NCI-H128 (cell line): ENCODE measurements at regions not wholly inside any gene's neighbourhood (a gene's known extent, or its start where the extent isn't known, plus 50 kb on each side); places are given as distances from the start of the nearest gene placed in this dataset.

Source experiments
- DNase-seq: peaks from one replicate; lab custom pipeline; 2025; ENCODE audit not compliant: unreplicated experiment; lab: John Stamatoyannopoulos, UW

DNA sequence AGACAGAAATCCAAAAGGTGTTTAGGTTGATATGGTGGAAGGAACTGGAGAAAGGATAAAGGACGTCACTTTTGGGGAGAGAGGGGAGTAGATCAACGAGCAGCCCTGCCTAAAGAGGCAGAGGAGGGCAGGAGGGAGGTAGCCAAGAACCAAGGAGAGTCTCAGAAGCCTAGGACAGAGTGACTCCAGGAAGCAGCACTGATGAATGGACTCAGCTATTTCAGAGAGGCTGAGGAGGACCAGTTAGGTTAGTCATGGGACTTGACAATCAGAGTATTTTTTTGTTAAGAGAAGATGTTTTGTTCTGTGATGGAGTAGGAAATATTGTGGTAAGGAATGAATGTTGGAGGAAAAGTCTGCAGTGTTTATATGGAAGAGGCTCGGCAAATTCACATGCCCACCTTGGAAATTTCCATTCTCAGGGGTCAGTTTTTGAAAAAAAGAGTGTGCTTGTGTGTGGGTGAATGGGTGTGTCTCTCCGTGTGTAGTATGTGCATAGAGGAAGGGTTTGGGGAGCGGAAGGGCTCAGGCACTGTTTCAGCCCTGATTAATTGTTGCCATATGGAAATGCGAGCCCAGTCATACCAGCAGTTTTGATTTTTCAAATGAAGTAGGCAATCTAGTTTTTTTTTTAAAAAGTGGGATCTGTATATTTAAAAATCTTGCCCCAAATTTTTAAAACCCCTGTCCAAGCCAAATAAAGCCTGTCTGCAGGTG, 303.6 kb downstream of the SAMD5 start:
- DNase-seq = no peak

DNA sequence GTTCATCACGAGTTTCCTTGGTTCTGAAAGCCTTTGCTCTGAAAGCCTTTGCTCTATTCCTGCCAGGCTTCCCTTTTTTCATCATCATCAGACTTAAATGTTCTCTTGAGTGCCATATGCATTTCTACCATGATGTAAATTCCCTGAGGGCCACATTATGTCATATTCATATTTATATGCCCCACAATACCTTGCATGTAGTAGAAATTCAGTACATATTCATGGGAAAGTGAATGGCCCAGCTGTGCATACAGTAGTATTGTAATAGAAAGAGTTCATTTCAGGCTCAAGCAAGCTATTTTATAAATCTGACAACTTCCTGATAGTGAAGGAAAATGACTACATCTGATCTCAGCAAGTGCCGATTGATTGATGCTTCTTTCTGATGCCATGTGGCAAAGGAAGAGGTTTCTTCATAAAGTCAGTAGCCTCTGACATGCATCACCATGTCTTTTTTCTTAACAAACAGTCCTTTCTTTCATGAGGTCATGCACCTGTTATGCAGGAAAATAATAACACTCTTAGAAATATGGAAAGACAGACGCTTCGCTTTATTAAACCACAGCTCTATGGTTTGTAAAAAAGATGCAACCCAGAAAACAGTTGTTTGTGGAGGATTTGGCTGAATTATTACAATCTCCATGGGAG, 308.7 kb downstream of the SAMD5 start:
- no peak for DNase-seq

DNA sequence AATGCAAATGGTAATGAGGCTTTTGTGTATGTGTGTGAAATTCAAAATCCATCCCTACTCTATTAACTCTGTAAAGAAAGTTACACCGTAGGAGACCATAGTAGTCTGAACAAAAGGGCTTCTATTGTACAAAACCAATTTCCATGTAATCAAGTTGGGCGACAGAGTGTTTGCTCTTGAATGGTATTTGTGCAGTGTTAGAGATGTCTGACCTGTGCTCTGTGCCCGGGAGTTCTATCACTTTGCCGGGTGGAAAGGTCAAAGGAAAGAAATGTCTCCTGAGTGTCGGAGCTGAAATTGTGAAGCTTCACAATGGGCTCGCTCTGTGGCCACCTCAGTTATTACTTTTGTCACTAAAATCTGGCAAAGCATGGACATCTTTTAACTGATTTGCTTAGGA, 312.0 kb downstream of the SAMD5 start:
- DNase-seq = no peak

DNA sequence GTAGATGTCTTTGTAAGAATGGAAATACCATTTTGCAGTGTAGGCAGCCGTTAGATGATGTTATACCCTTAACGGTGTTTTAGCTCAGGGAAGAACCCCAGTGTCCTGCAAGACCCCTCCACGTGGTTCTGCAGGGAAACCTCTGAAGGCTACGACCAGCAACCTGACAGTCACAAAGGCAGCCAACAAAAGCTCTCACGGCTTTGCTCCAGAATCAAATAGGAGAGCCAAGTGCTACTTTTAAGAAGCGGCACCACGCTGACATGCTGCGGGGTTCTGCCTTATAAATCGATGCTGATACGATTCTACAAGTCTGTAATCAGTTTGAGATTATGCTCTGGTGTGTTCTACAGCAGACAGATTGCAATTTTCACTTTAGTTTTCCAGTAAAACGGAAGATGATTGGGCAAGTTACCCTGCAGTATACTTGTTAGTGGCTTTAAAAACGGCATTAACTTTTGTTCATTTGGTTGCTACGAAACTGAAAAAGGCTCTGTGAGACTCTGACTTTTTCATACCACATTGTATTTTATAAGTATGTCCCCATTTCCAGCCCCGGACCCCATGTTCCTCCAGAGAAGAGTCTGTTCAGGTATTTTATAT, 312.9 kb downstream of the SAMD5 start:
- no peak for DNase-seq

DNA sequence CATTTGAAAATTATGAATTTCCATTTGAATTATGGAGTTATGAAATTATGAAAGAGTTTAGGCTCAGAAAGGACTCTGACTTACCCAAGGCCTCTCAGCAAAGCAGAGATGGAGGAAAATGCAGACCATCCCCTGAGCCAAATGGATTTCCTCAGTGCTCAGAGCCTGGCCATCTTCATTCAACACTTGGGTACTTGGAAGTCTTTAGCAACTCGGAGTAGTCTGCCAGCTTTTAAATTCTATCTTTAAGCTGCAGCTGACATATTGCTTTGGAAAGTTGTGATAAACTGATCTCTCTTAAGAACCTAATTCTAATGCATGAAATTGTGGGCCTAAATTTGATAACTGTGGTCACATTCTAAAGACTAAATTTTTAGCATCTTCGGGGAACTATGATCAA, 315.4 kb downstream of the SAMD5 start:
- no peak for DNase-seq

DNA sequence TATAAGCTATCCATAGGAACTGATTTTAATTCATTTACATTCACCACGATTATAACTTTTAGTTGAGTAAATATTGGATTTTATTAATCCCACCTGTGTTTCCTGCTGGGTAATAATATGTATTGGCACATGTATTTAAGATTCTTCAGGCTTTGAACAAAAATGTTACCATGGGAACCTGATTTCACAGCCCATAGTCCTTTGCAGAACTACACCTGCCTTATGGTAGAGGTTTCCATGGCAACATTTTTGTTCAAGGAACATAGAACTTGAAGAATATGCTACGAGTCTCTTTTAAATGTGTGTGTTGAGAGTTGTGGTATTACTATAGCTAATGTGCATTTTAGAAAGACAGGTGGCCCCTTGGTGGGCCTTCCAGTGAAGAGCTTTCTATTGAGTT, 317.4 kb downstream of the SAMD5 start:
- no peak for DNase-seq

DNA sequence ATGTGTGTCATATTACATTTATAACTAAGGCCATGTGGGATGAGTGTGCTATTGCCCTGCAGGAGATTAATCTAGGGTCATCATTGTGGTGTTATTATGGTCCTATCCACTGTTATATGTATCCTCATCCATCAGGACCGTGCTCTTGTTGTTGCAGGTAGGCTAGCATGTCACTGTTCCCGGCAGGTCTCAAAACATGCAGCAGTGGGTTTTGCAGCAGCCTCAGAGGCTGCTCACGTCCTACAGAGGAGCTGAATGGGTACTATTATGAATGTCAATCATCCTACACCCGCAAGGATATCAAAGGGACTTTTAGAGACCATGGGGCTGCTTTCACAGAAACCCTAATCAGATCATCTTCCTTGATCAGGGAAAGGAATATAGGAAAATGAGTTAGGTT, 318.2 kb downstream of the SAMD5 start:
- no peak for DNase-seq

DNA sequence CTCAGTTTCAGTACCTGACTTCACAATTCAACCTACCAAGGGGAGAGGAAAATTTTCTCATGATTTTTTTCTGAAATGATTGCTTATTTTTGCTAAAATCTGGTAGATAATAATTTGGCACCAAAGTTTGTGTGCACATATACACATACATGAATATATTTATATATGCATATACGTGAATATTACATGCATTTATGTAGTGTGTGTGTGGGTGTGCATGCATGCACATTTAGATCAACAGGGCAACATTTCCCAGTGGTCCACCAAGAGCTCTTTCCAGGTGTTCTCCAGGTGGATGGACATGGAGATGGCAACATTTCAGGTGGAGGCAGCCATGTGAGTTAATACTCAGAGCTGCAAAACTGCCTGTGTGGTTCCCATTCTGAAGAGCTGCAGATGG, 320.9 kb downstream of the SAMD5 start:
- DNase-seq = no peak

DNA sequence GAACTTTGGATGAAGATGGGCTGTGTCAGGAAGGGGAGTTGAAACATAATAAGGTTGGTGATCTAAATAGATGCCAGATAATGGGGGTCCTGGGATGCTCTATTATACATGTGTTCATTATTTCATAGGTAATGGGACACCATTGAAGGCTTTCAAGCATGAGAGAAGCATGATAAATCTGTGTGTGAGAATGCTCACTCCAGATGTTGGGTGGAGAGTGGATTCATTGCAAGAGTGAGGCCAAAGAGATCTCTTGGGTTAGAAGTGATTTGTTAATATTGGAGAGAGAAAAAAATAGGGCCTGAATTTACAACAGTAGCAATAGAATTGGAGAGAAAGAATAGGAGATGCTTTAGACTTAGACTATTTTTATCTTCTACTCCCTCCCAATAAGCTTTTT, 321.3 kb downstream of the SAMD5 start:
- no peak for DNase-seq

DNA sequence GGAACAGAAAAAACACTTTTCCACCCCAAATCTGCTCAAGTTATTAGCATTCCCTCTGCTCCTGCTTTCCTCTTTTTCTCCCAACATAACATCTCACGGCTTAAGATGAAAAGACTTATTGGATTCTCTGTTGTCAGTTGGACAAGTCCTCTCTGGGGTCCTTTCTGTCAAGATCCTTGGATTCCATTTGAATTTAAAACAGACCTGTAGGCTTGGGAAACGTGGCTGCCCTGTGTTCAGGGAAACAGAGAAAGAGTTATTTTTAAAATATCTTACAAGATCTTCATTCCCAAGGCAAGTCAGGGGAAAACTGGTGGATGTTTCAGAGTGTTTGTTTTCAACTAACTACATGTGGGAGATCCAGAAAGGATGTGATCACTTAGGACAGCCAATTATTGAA, 322.9 kb downstream of the SAMD5 start:
- no peak for DNase-seq

DNA sequence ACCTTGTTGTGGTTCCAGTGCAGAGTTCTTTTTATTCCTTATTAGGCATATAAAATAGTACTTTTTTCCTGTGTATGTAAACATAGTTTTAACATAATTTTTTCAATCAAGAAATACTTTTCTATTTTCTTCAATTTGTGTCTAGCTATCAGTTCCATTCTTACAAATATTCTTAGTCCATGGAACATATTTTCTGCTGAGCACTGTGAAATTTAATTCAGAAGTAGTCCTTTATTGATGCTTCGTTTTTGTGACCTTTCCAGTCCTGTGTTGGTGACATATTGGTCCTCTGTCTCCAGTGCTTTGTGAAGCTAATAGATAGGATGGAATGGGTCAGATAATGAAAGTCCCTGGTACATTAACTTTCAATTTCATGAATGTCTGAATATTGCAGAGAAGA, 325.1 kb downstream of the SAMD5 start:
- DNase-seq = no peak

DNA sequence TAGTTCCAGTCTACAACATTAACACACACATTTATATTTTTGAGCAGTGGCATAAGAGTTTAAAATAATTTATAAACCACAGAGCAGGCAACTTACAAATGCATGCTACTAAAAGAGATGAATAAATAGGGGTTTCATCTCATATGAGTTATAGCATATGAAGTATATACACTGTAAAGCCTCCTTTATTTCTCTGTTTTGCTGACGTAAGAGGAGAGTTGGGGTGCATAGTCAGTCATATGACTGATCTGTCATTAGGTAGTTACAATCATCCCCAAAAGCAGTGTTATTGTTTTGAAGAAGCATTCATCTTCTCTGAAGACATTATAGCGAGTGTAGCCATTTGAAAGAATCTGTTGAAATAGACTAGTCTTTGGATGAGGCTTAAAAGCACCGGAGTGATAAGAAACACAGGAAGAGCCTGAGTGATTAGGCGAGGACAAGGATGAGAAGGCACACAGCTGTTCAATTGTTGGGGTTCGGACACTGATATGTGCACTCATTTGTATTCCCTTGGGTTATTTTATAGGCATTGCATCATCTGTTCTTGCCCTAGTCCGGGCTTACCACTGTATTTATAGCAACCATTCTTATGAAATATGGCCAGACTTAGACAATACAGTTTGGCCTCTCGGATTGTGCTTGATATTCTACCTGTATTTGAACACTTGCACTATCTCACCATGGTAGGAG, 325.7 kb downstream of the SAMD5 start:
- no peak for DNase-seq

DNA sequence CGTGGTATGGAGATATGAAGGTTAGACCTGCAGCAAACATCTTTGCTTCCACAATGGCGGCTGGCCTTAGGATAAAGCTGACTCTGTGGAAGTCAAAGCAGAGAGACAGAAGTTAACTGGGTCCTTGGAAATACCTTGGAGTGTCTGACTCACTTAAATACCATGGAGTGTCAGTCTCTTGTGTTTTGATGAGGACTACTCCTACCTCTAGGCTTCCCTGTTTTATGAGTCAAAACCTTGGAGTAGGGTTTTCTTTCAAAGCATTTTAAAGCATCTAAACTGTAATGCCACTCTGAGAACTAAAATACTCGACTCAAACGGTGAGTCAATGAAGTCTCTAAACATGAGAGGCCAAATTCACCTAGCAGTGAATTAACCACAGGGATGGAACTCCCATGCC, 329.1 kb downstream of the SAMD5 start:
- DNase-seq = no peak

DNA sequence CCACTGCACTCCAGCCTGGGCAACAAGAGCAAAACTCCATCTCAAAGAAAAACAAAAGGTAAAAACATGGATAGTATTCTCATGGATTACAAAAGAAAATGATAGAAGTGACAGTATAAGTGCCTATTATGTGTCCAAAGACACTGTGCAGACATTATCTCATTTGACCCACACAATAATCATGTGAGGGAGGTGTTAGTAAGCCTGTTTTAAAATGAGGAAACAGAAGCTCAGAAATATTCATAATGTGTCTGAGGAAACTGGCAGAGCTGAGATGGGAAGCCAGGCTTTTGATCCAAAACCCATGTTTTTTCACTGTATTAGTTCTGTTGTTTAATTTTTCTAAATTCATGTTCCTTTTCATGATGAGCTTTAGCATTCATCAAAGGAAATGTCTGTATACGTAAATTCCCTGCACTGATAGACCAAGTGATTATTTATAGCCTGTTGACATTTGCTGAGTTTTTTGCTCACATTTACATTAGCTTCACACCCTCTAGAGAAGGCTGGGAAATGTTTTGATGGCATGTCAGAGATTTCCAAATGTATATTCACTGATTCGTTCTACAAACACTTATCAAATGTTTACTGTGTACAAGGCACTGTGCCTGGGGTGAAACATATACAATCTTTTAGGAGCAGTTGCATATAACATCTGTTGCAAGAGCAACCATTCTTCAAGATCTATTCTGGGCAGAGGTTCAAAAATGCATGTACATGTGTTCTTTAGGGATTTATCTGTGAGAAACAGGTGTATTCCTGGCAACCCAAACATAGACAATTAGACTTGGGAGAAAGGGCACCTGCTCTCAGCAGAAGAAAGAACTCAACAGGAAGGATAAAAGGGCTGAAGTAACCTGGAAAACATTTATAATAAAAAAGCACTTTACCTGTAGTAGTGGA, 331.5 kb downstream of the SAMD5 start:
- DNase-seq = no peak

DNA sequence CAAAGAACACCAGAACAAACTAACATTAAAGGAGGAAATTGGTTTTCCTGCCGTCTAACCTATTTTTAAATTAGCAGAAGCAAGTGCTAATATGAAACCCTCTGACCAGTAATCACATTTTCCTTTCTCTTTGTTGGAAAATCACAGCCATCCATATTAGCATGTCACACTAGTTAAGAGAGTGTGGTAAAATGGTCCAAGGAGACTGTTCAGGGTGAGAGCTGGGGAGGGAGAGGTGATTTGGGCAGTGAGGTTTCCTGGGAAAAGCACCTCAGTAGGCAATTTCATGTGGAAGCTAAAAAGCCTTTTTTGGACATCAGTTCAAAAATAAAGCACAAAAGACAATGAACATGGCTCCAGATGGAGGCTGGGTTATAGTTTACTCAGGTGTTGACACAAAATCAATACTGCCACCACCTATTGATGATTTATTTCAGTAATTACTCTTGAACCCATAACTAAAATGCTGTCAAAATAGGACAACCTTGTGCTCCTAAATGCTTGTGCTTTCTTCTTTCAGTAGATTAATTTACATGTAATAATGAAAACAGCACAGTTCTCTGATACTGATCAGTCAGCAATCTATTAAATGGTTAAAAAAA, 333.2 kb downstream of the SAMD5 start:
- DNase-seq = no peak

DNA sequence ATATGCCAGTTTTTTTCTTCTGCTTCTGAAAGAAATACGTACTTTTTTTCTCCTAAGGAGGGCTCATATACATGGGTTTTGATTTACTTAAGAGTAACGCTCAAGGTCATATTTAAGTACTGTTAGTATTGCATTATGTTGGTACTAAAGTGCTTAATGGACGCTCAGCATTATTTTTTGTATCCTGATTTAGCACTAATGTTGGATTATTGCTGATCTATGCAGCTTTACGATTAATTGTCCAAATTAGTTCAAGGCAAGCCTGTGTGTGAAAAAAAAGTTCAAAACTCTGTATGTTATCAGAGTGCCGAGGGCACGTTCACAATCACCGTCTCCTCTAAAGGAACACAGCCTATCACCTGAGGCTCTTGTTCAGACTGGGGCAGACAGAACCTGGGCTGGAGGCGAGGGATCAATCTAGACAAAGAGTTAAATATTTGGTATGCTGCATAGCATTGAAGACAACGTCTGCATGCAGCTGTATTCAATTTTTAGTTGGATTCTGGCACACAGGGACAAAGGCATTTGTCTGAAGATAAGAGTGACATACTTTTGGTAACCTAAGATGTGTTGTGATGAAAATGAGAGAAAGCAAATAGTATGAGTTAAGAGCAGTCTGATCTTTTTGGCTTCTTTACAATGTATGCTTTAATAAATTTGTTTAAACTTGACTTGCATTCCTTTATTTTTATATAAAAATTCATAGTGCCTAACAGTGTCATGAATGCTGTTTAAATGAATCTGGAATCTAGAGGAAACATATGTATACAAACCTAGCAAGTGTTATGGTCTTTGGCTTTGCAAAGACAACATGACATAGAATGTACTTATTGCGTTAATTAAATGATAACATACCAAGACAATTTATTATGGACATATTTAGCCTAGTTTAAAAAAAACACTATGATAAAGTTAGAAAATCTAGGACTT, 341.2 kb downstream of the SAMD5 start:
- DNase-seq = no peak

DNA sequence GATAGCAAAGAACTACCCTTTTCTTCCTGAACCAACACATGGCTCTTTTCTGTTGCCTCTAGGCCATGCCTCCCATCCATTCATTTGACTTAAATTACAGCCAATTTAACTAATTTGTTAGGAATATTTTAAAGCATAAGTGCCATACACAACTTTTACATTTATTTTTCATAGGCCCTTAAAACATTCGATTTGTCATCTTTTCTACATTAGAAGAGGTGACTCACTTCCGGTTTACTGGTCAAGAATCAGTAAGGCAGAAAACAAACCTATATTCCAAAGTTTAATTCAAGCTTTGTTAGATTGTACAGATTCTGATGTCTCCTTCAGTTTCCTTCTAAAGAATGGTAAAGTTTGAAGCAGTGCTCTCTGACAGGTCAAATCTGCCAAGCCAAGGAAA, 344.3 kb downstream of the SAMD5 start:
- DNase-seq = no peak

DNA sequence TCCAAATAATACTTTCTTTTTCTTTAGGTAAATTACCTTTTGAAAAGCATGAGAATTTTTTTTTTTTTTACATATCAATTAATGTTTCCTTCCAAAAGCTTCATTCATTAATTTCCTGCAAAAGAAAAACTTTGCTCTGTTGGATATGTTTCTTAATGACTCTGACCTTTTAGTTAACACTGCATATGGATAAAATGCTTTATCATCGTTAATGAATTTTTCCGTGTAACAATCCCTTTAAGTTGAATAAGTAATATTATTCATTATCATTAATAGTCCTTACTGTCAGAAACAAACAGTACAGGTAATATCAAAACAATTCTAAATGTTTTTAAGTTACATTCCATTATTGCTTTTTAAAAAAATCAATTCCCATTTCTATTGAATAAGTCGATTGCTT, 345.1 kb downstream of the SAMD5 start:
- DNase-seq = no peak

DNA sequence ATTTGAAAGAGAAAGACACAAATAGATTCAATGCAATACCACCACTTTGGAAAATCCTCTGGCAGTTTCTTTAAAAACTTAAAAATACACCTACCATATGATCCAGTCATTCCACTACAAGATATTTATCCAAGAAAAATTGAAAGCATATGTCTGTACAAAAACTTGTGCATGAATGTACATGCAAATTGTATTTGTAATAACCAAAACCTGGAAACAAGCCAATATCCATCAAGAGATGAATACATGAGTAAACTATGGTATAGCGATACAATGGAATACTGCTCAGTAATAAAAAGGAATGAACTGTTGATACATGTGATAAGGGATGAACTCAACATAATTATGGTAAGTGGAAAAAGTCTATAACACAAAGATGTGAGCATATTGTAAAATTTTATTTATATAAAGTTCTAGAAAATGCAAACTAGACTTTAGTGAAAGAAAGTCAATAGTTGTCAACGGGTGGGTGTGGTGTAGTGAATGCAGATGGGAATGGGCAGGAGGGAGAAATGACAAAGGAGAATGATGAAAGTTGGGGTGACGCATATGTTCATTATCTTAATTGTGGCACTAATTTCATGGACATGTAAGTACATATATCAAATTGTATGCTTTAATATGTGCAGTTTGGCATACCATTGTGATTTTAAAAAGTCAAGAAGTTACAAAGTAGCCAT, 347.5 kb downstream of the SAMD5 start:
- no peak for DNase-seq
